ACC112 (cell line): ENCODE measurements at regions not wholly inside any gene's neighbourhood (a gene's known extent, or its start where the extent isn't known, plus 50 kb on each side); places are given as distances from the start of the nearest gene placed in this dataset.
"Not testable (repeated sequence)": the region's sequence is repeated elsewhere in the genome, so short reads cannot be mapped to it uniquely, and the experiment has no call there.

Source experiments
- H2AFZ ChIP-seq: fragments of 200-600 bp; sonication (generic); one replicate; pipeline ENCODE4 v1.6.0; 2017; ENCODE audit warnings: antibody characterized with exemption, low read length; ENCODE audit not compliant: unreplicated experiment
- H3K27ac ChIP-seq: fragments of 200-600 bp; sonication (generic); 2 replicates; pipeline ENCODE4 v1.5.1; 2014; ENCODE audit warnings: low read depth, mild to moderate bottlenecking, antibody characterized with exemption, low read length, moderate library complexity
- H3K27me3 ChIP-seq: fragments of 200-600 bp; sonication (generic); 2 replicates; pipeline ENCODE4 v1.6.1; 2014; ENCODE audit warnings: mild to moderate bottlenecking, antibody characterized with exemption, low read length, moderate library complexity, mixed read lengths; ENCODE audit not compliant: insufficient read depth
- H3K36me3 ChIP-seq: fragments of 200-600 bp; sonication (generic); 2 replicates; pipeline ENCODE4 v1.6.1; 2016; ENCODE audit warnings: mild to moderate bottlenecking, antibody characterized with exemption, low read length, moderate library complexity, mixed read lengths; ENCODE audit not compliant: insufficient read depth
- H3K4me1 ChIP-seq: fragments of 200-600 bp; sonication (generic); one replicate; pipeline ENCODE4 v1.6.1; 2016; ENCODE audit warnings: low read length, mixed read lengths; ENCODE audit not compliant: insufficient read depth, unreplicated experiment, control insufficient read depth
- H3K4me3 ChIP-seq: fragments of 200-600 bp; sonication (generic); 2 replicates; pipeline ENCODE4 v1.5.1; 2014; ENCODE audit warnings: mild to moderate bottlenecking, low read depth, low read length
- H3K79me2 ChIP-seq: fragments of 200-600 bp; sonication (generic); one replicate; pipeline ENCODE4 v1.6.0; 2016; ENCODE audit warnings: low read length; ENCODE audit not compliant: control insufficient read depth, unreplicated experiment, insufficient read depth

GRCh38 chr5:1658665-1659064 is 134.9 kb upstream of the LPCAT1 start:
- peaks cover 62% of the 10 kb centered on the region for H3K27me3 ChIP-seq
- H3K4me1 ChIP-seq: no peaks in the 10 kb centered on the region

GRCh38 chr5:1657161-1657741 is 133.5 kb upstream of the LPCAT1 start:
- H3K27ac ChIP-seq: no peak overlapping the region
- H3K4me3 ChIP-seq: no peak overlapping the region
- peaks cover 70% of the 10 kb centered on the region for H3K27me3 ChIP-seq
- H2AFZ ChIP-seq: no peak overlapping the region
- H3K36me3 ChIP-seq: no peaks in the 10 kb centered on the region
- H3K79me2 ChIP-seq: no peaks in the 10 kb centered on the region
- H3K4me1 ChIP-seq: no peaks in the 10 kb centered on the region

More at GRCh38 chr5:1658665-1659064, 134.9 kb upstream of the LPCAT1 start:
- Histone ChIP-seq H3K79me2 (no peaks in the 10 kb centered on the region), H3K4me3 (no peak overlapping the region), H2AFZ (no peak overlapping the region), H3K36me3 (no peaks in the 10 kb centered on the region), H3K27ac (no peak overlapping the region)

- Histone ChIP-seq H3K36me3 (no peaks in the 10 kb centered on the region), H3K27ac (no peak overlapping the region), H3K4me1 (no peaks in the 10 kb centered on the region), H3K79me2 (no peaks in the 10 kb centered on the region), H3K4me3 (no peak overlapping the region), H3K27me3 (peaks cover 74% of the 10 kb centered on the region), H2AFZ (no peak overlapping the region)
Observed at GRCh38 chr5:1656271-1656975, 132.7 kb upstream of the LPCAT1 start.

- Histone ChIP-seq H3K79me2 (no peaks in the 10 kb centered on the region), H2AFZ (no peak overlapping the region), H3K4me1 (no peaks in the 10 kb centered on the region), H3K36me3 (no peaks in the 10 kb centered on the region), H3K4me3 (no peak overlapping the region), H3K27me3 (peaks cover 74% of the 10 kb centered on the region), H3K27ac (no peak overlapping the region)
Observed at GRCh38 chr5:1655496-1656270, 131.9 kb upstream of the LPCAT1 start.

- H3K4me1 ChIP-seq: no peaks in the 10 kb centered on the region
- no peaks in the 10 kb centered on the region for H3K36me3 ChIP-seq
- H3K79me2 ChIP-seq: no peaks in the 10 kb centered on the region
- no peak overlapping the region for H3K27ac ChIP-seq
- H2AFZ ChIP-seq: no peak overlapping the region
- H3K4me3 ChIP-seq: no peak overlapping the region
- H3K27me3 ChIP-seq: peaks cover 74% of the 10 kb centered on the region
Observed at GRCh38 chr5:1654786-1655495, 131.2 kb upstream of the LPCAT1 start.

GRCh38 chr5:1653698-1654651 is 130.2 kb upstream of the LPCAT1 start:
- H2AFZ ChIP-seq, H3K27ac ChIP-seq, H3K4me1 ChIP-seq, H3K36me3 ChIP-seq, H3K79me2 ChIP-seq, H3K4me3 ChIP-seq: not testable (repeated sequence)
- peaks cover 73% of the 10 kb centered on the region for H3K27me3 ChIP-seq

GRCh38 chr5:1652873-1653697 is 129.3 kb upstream of the LPCAT1 start:
- Histone ChIP-seq H3K4me3 (no peak overlapping the region), H3K4me1 (peaks cover 7% of the 10 kb centered on the region), H3K27ac (no peak overlapping the region), H3K27me3 (peaks cover 67% of the 10 kb centered on the region), H2AFZ (no peak overlapping the region), H3K79me2 (no peaks in the 10 kb centered on the region), H3K36me3 (no peaks in the 10 kb centered on the region)

- Histone ChIP-seq H3K27me3 (peaks cover 61% of the 10 kb centered on the region), H3K27ac (no peak overlapping the region), H3K79me2 (no peaks in the 10 kb centered on the region), H3K4me3 (no peak overlapping the region), H2AFZ (no peak overlapping the region), H3K36me3 (no peaks in the 10 kb centered on the region), H3K4me1 (peaks cover 7% of the 10 kb centered on the region)
Observed at GRCh38 chr5:1651971-1652872, 128.5 kb upstream of the LPCAT1 start.

GRCh38 chr5:1651250-1651649 is 127.5 kb upstream of the LPCAT1 start:
- H3K4me3 ChIP-seq: no peak overlapping the region
- no peak overlapping the region for H2AFZ ChIP-seq
- H3K27ac ChIP-seq: no peak overlapping the region
- H3K4me1 ChIP-seq: peaks cover 7% of the 10 kb centered on the region
- H3K36me3 ChIP-seq: no peaks in the 10 kb centered on the region
- H3K27me3 ChIP-seq: peaks cover 54% of the 10 kb centered on the region
- H3K79me2 ChIP-seq: no peaks in the 10 kb centered on the region
